ENCODE measurements at regions not wholly inside any gene's neighbourhood (a gene's known extent, or its start where the extent isn't known, plus 50 kb on each side); places are given as distances from the start of the nearest gene placed in this dataset.
"Not testable (repeated sequence)": the region's sequence is repeated elsewhere in the genome, so short reads cannot be mapped to it uniquely, and the experiment has no call there.

DNA sequence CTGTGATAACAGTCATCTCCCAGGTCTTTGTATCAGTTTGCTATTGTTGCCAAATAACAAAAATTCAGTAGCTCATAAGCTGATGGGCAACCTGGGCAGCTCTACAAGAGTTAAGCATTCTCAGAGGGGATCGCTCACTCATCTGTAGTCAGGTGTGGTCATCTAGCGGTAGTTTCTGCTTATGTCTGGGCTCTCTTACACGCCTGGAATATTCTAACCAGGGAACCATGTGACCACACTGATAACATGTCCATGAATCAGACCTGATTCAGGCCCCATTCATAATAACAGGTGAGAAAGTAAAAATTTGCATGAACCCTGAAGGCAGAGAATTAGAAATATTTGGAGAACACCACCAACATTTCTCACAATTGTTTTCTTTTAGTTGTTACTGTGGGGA lies 576.1 kb downstream of the SLCO4C1 start:
- no peak for DNase-seq

DNA sequence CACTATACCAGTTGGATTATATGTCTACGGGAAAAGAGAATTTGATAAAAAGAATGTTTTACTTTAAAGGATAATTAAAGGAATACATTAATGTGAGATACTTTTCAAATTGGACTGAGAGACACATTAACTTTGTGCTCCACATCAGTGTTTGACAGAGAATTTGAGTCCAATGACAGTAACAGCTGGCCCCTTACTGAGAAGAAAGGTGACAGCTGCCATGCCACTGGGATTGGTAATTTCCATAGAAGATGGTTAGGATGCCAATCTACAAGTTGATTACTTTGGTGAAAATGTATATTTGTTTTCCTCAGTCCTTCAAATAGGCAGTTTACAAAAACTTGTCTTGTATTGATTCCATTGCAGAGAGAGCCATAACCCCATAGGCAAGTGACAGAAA lies 578.4 kb downstream of the SLCO4C1 start:
- DNase-seq = no peak

DNA sequence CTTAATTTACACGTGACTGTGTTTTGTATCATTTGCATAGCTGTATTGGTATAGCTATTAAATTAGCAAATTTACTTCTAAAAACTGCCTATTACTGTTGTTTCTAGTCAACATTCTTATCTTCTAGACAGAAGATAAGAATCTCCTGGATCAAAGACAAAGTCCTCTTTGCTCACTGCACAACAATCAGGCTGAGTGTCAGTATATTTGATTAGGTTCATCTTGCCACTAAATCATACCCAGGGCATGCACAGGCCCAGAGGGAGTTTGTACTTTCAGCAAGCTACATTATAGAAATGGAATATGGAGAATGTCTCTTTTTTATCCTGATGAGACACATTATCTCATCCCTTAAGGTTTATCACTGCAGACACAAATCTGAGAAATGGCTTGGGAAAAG lies 579.1 kb downstream of the SLCO4C1 start:
- DNase-seq = no peak

DNA sequence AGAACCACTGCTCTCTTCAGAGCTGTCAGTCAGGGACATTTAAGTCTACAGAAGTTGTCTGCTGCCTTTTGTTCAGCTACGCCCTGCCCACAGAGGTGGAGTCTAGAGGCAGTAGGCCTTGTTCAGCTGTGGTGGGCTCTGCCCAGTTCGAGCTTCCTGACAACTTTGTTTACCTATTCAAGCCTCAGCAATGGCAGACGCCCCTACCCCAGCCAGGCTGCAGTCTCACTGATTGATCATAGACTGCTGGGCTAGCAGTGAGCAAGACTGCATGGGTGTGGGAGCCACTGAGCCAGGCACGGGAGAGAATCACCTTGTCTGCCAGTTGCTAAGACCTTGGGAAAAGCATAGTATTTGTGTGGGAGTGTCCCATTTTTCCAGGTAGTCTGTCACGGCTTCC lies 580.3 kb downstream of the SLCO4C1 start:
- DNase-seq = not testable (repeated sequence)

DNA sequence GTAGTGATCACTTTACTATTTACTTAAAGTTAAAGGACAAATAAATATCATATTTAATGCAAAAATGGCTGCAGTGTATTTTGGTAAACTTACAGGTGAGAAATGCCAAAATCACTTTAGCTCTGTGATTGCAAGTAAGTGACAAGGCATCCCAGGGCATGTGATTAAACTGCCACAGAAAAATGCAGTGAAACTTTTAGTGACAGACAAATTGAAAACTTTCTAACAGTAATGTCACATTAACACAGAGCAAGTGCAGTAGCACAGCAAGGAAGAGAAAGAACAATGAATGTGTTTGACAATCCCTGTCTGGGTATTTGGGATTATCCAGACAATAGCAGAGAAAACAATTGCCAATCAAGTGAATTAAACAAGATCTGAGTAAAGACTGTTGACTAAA lies 606.8 kb downstream of the SLCO4C1 start:
- no peak for DNase-seq

DNA sequence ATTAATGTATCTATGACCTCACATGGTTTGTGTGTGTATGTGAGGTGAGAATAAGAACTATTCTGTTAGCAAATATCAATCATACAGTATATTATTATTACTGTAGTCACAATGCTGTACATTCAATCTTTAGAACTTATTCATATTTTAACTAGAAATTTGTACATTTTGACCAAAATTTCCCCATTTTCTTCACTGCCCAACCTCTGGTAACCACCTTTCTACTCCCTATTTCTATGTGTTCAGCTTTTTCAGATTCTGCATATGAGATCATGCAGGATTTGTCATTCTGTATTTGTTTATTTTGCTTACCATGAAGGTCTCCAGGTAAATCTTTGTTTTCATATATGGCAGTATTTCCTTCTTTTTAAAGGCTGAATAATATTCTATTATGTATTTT lies 607.9 kb downstream of the SLCO4C1 start:
- no peak for DNase-seq

DNA sequence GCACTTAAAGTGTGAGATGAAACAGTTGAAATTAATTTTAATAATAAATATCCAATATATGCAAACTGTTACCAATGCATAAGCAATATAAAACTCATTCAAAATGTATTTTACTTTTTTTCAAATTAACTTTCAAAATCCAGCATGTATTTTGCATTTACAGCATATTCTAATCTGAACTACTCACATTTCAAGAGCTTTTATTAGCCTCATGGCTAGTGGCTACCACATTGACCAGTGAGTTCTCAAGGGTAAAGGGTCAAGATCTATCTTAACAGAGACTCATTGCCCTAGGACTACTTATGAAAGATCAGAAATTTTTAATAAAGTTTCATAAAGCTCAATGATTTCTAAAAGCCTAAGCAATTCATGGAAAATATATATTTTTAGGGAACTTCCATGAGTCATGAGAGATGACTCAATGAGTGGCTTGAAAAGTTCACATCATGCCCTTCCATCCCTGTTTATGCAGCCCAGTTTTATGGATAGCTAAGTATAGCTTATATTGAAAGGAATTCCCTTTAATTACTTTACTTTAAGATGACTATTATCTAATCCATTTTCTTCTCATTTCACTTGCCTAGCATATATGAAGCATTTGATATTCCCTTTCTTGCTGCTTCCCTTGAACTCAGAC lies 608.6 kb downstream of the SLCO4C1 start:
- no peak for DNase-seq

DNA sequence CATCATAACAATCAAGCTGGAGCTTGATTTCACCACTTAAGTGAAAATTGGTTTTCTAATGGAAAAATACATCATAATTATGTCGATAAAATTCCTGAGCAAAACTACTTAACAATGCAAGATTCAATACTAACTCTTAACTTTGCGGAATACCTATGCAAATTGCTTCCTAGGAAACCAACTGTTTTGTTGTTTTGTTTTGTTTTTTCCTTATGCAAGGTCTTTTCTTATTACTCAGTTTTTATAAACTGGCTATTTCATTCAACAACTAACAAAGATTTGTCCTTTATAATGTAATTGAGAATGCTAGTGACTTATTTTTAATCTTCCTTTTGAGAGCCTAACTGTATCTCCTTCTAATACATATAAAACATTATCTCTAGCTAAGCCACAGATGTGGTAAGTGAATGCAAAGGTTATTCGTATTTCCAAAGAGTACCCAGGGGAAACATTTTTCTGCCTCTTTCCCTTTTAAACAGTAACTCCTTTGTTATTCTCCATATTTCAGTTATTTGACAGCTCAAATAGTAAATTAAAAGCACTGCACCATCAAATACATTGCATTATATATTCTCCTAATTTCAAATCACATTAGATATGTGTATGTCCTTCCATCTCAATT lies 609.4 kb downstream of the SLCO4C1 start:
- DNase-seq = no peak

DNA sequence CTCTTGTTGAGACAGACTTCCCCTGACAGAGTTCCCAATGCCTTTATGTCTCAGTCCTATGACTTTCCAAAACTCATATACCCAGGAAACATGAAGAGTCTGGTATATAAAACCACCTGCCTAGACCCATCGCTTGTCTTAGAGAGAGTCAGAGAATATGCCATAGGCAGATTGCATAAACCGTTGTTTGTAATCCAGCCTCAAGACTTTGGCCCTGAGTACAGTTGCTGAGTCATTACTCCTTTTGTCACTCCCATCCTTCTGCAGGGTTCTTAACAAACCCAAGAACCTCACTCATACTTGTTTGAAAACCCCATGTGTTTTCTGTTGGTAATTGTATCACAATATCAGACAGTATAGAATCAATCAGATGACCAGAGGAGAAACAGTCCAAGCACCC lies 616.3 kb downstream of the SLCO4C1 start:
- DNase-seq = no peak

DNA sequence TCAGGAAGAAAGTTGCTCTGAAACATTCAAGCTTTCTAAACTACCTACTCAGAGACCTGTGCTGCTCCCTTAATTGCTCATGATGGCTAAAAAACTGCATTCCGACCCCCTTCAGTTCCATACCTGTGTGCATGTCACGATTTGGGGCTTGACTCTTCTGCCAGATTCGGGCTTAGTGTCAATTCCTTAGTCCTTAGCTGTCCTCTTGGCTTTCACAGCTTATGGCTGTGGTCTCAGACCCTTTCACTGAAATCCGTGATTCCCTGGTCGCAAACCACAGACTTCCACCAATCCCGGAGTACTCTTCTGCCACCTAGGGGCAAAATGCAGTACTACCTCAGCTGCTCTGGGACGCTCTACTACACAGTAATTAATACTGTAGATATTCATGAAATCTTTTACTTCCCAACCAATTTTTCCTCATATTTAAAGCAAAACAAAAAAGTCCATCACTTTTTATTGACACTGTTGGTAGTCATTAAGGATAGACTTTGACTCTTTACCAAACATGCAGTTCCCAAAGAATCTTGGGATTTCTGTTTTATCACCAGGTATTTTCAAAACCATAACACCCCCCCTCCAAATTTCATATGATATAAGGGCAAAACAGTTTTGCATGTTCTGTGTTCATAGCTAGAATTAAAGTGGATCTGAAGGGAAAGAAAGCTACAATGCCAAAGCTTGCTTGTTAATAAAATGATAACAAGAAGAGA lies 617.4 kb downstream of the SLCO4C1 start:
- peak in 1 of 2 donors; percentile 31 for DNase-seq

DNA sequence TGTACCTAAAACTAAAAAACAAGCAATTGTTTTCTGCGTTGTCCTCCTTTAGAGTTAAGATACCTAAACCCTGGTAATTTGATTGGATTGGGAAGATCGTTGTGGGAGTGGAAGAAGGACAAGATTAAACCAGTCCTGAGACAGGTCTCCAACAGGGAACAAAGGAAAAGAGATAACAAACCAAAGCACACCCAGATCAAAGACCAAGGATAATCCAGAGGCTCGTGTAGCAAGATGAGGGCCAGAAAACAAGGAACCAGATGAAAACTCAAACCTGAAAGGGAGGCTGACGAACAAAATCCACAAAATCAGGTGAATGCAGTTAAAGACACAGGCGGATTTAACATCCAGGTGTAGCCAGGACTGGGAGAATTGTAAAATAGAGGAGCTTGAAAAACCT lies 618.1 kb downstream of the SLCO4C1 start:
- DNase-seq = no peak

DNA sequence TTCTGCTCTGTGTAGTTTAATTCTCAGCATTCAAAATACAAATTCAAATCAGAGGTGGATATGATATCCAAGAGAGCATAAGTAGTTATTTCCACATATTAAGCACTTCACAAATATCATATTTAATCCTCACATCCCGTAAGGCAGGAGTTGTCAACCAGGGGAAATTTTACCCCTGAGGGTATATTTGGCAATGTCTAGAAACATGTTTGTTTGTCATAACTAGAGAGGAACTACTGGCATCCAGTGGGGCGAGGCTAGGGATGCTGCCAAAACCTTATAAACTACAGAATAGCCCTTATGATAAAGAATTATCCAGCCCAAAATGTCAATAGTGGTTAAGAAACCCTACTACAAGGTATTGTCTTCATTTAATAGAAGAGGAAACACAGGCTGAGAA lies 619.4 kb downstream of the SLCO4C1 start:
- no peak for DNase-seq

DNA sequence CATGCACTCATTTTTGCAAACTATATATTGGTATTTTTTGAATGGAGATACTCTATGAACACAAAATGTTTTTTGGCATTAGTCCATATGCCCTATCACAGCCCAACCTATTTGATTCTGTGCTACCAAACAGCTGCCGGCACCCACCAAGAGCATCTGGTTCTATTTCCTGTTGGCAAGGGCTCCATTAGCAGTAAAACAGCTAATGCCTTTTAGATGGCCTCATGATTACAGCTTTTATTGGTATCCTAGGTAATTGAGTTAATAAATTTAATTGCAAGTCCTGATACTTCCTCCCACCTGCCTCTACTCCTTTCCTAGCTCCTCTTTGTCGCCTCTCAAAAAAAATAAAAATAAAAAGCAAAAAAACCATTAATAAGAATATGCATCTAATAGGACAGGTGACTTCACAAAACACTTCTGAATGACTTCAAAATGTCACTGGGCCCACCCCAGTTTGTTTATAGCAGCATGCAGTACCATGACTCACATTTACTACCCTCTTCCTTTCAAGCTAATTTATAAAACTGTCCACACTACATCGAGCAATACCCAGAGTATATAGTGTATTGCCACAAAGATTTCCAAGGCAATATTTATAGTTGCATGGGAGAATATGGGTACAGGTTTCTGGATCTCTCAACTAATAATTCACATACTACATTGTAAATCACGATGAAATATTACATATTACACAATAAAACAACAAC lies 620.4 kb downstream of the SLCO4C1 start:
- DNase-seq = no peak

DNA sequence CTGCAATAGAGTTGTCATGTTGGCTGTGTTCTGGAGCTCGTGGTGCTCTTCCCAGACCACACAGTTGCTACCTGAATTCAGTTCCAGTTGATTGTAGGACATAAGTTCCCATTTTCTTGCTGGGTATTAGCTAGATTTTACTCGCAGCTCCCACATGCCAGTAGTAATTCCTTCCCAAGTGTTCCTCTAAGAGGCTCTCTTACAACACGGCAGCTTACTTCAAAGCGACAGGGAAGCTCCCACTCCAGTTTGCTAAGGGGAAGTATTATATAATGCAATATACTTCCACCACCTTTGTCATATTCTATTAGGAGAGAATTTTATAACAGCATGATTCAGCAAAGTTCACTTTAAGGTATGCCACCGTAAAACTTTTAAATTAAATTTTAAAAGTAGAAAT lies 623.0 kb downstream of the SLCO4C1 start:
- no peak for DNase-seq

DNA sequence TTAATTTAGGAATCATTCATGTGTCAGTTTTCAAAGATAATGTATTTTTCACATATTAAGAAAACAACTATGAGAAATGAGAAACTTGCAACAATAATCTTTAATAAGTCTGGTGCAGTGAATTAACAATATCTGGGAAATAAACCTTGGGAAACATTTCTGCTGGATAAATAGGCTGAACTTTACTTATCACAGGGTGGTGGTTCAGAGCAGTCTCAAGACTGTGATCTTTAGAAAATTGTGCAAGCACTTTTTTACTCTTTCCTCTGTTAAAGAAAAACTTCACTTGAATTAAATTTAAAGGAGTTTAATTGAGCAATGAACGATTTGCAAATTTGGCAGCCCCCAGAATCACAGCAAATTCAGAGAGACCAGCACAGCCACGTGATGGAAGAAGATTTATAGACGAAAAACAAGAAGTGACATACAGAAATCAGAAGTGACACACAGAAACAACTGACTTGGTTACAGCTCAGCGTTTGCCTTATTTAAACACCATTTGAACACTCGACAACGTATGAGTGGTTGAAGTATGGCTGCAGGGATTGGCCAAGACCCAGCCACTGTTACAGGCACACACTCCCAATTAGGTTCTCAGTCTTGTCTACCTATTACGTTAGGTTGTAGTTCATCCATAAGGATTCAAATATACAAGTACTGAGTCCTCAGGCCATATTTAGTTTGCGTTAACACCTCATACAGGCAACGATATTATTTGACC lies 631.9 kb downstream of the SLCO4C1 start:
- DNase-seq = no peak

DNA sequence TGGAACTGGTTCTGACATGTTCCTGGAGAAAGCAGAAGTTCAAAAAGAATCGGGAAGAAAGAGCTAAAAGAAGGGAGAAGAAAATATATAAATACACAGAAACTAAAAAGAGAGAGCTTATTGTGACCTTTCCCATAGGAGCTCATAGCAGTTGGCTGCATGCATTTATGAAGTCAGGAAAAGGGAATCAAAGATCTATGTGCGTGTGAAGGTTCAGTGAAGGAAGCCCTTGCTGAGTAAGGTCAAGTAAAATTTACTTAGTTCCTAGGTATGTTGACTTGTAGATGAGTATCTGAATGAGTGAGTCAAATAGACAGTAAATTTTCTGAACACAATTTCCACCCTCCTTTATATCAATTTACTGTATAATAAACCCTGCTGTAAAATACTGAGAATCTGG lies 632.5 kb downstream of the SLCO4C1 start:
- DNase-seq = no peak

DNA sequence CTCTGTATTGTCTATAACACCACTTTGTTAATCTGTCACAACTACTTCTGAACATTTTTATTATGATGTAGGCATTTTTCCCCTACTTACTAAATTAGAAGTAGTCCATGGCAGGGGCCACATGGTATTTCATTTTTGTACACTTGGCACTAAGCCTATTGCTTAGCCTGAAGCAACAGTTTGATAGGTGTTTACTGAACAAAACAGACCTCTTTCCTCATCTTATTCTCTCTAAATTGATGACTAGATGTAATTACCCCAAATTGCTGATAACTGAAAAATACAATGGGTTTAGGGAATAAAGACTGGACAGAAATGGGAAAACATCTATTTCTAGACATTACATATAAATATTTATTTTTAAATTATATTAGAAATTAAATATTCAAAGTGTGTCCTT lies 633.8 kb downstream of the SLCO4C1 start:
- no peak for DNase-seq

DNA sequence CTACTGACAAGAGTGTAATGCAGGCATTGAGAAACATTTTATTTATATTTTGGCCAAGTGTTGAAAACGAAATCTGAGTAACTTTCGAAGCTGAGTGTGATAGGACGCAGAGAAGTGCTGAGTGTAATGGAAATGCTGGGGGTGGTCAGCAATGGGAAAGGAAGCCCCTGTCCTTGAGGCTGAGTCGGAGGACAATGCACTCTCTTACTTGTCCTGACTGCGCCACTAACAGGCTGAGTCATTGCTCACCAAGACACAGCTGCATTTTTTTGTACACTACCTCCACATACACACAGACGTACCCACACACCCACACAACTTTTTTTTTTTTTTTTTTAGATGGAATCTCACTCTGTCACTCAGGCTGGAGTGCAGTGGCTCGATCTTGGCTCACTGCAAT lies 637.7 kb downstream of the SLCO4C1 start:
- DNase-seq = no peak

DNA sequence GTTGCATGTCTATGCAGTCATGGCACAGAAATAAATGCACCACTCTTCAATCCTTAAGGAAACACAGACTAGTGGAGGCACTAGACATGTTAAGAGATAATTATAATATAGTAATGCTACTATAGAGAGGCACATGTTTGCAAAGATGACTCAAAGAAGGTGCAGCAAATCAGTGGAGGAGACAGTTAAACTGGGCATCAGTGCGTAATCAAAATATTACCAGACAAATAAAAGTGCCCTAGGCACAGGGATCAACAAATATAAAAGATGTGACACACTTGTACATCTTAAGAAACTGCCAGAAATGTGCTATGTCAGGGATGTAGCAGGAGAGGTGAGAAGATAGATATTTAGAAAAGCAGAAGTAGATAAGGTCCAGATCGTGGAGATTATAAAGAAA lies 642.1 kb downstream of the SLCO4C1 start:
- no peak for DNase-seq

DNA sequence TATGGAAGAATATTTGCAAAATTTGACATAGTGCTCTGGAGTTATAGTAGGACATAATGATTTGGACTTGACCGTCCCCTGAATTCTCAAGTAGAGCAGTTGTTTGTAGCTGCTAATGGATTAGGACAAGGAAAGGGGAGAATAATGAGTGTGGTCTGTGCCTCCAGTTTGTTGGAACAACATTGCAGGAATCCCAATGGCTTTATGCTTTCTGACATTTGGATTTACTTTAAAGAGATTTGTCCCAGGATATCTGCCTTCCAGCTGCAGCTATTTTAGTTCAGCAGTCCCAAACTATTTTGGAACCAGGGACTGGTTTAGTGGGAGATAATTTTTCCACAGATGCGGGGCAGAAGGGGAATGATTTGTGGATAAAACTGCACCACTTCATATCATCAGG lies 648.2 kb downstream of the SLCO4C1 start:
- no peak for DNase-seq

DNA sequence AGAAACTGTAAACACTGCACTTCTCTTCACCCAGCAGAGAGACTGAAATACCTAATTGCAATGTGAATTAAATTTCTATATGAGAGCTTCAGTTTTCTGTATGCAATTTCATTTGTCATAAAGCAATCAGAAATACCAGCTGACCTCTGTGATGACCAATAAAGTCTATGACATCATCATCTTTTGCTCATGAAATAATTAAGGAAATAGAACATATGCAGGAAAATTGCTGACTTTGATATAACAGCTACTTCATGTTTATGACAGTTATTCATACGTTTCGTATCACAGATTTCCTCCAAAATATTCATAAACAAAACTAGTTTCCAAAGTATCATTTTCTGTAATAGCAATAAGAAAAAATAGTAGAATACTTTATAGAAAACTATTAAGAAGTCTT lies 652.3 kb downstream of the SLCO4C1 start:
- DNase-seq = no peak

DNA sequence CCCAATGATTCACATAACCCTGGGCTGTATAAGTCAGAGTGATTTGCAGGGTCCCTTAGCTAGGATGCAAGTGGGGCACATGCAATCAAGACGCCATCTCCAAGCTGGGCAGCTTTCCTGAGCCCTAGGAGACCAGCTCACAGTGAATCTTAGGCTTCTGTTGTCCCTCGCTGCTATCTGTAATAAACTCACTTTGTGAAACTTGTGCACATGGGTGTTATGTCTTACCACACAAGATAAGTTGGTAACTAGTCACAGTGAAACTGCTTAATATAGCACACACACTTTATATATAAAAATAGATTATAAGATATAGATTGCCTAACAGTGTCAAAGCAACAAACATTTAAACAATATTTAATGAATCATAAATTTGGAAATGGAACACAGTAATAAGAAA lies 658.5 kb downstream of the SLCO4C1 start:
- no peak for DNase-seq

DNA sequence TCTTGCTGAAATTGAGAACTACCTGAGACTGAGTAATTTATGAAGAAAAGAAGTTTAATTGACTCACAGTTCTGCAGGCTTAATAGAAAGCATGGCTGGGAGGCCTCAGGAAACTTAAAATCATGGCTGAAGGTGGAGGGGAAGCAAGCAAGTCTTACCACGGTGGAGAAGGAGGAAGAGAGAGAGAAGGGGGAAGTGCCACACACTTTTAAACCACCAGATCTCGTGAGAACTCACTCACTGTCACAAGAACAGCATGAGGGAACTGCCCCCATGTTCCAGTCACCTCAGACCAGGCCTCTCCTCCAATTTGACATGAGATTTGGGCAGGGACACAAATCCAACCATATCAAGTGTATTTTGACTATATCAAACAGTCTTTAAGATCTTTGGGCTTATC lies 668.3 kb downstream of the SLCO4C1 start:
- not testable (repeated sequence) for DNase-seq

All from CD4-positive, alpha-beta T cell treated with Interleukin-1 beta for 1 hour (primary cell).